B cell (primary cell): ENCODE measurements at regions not wholly inside any gene's neighbourhood (a gene's known extent, or its start where the extent isn't known, plus 50 kb on each side); places are given as distances from the start of the nearest gene placed in this dataset.

Experiments used
- ATAC-seq: fragments of 200-7000 bp; cut with Tn5 transposase; one replicate; pipeline ENCODE4 v1.10.0; 2021; ENCODE audit warnings: low read depth, mild to moderate bottlenecking, moderate number of reproducible peaks, moderate library complexity
- CTCF ChIA-PET: fragments of 350-600 bp; sonication (Branson Sonifier 250); formaldehyde crosslinking; loops from one replicate; lab custom pipeline; 2021; ENCODE audit warnings: antibody characterized with exemption, inconsistent platforms; lab: Charles Lee
- POLR2A ChIA-PET: fragments of 350-600 bp; sonication (Branson Sonifier 250); formaldehyde crosslinking; loops from one replicate; lab custom pipeline; 2021; ENCODE audit warnings: antibody characterized with exemption; lab: Charles Lee
- DNase-seq: peaks from one replicate; pipeline ENCODE4 v3.0.0; 2013
- H2AFZ ChIP-seq: 2 replicates; pipeline ENCODE4 v1.6.1; 2012; ENCODE audit warnings: mild to moderate bottlenecking, low read depth, low read length; ENCODE audit not compliant: insufficient read depth, poor library complexity, severe bottlenecking
- H3K27ac ChIP-seq, 2 donors: 1 replicate in 1 of 2; 2 replicates in 1 of 2; pipeline ENCODE4 v1.5.1; 2012 to 2013; ENCODE audit warnings: low read length in 2 of 2, mild to moderate bottlenecking in 2 of 2, moderate library complexity in 1 of 2
- H3K27me3 ChIP-seq, 4 experiments: fragments of 200-600 bp in 1 of 4; sonication (generic) in 1 of 4; replicated peaks in 1 of 4; 1 replicate in 2 of 4; 2 replicates in 2 of 4; pipeline versions ENCODE4 v1.6.1 to v1.7.0; 2013 to 2016; ENCODE audit warnings: low read length in 3 of 4, mild to moderate bottlenecking in 2 of 4, mixed read lengths in 1 of 4, moderate library complexity in 1 of 4; ENCODE audit not compliant: insufficient read depth in 4 of 4, control insufficient read depth in 3 of 4; ENCODE audit errors: control extremely low read depth in 1 of 4
- H3K36me3 ChIP-seq, 2 experiments: replicated peaks in 1 of 2; 1 replicate in 1 of 2; 2 replicates in 1 of 2; pipeline versions ENCODE4 v1.6.1 to v1.7.1; 2013; ENCODE audit warnings: low read length in 1 of 2; ENCODE audit not compliant: insufficient read depth in 2 of 2, control insufficient read depth in 1 of 2; ENCODE audit errors: control extremely low read depth in 1 of 2, extremely low read depth in 1 of 2
- H3K4me1 ChIP-seq, 2 donors: fragments of 200-600 bp in 1 of 2; sonication (generic) in 1 of 2; 1 replicate in 1 of 2; 2 replicates in 1 of 2; pipeline versions ENCODE4 v1.5.1 to v1.6.1; 2013 to 2017; ENCODE audit warnings: low read length in 2 of 2; ENCODE audit not compliant: control insufficient read depth in 2 of 2, insufficient read depth in 2 of 2
- H3K4me2 ChIP-seq: replicated peaks from 2 replicates; pipeline ENCODE3; 2012; ENCODE audit warnings: mild to moderate bottlenecking, low read depth, low read length; ENCODE audit not compliant: poor library complexity, severe bottlenecking
- H3K4me3 ChIP-seq, 5 experiments: fragments of 200-600 bp in 1 of 5; sonication (generic) in 1 of 5; 1 replicate in 3 of 5; 2 replicates in 2 of 5; pipeline versions ENCODE4 v1.5.1 to v1.7.0; 2011 to 2016; ENCODE audit warnings: low read length in 4 of 5, mild to moderate bottlenecking in 4 of 5, low read depth in 2 of 5, control low read depth in 1 of 5, moderate library complexity in 1 of 5; ENCODE audit not compliant: insufficient read depth in 1 of 5; ENCODE audit errors: control extremely low read depth in 1 of 5, extremely low read depth in 1 of 5
- H3K79me2 ChIP-seq: fragments of 200-600 bp; sonication (generic); one replicate; pipeline ENCODE4 v1.6.0; 2016; ENCODE audit warnings: low read length; ENCODE audit not compliant: control insufficient read depth, insufficient read depth
- H3K9ac ChIP-seq: fragments of 200-600 bp; sonication (generic); 2 replicates; pipeline ENCODE4 v1.6.1; 2017; ENCODE audit warnings: mild to moderate bottlenecking, low read length, moderate library complexity
- H3K9me3 ChIP-seq, 3 donors: one replicate each; pipeline versions ENCODE4 v1.6.1 to v1.7.1; 2013; ENCODE audit warnings: low read length in 2 of 3; ENCODE audit not compliant: control insufficient read depth in 2 of 3, insufficient read depth in 1 of 3; ENCODE audit errors: control extremely low read depth in 1 of 3
- H4K20me1 ChIP-seq: 2 replicates; pipeline ENCODE4 v1.6.0; 2012; ENCODE audit warnings: mild to moderate bottlenecking, low read length; ENCODE audit not compliant: insufficient read depth, control insufficient read depth, poor library complexity, severe bottlenecking
- H3K27ac Mint-ChIP-seq: one replicate; pipeline ENCODE4 v1.8.0; 2021; ENCODE audit warnings: mixed read lengths
- H3K27me3 Mint-ChIP-seq: one replicate; pipeline ENCODE4 v1.8.0; 2021; ENCODE audit warnings: mixed read lengths
- H3K4me1 Mint-ChIP-seq: one replicate; pipeline ENCODE4 v1.8.0; 2021; ENCODE audit warnings: mixed read lengths
- H3K4me3 Mint-ChIP-seq: one replicate; pipeline ENCODE4 v1.8.0; 2021; ENCODE audit warnings: mixed read lengths
- H3K9me3 Mint-ChIP-seq: one replicate; pipeline ENCODE4 v1.8.0; 2022; ENCODE audit warnings: mixed read lengths; ENCODE audit not compliant: insufficient read depth
- EZH2 ChIP-seq: IDR thresholded peaks from 2 replicates; pipeline ENCODE4 v1.6.1; 2012; ENCODE audit warnings: borderline replicate concordance, low read depth, mild to moderate bottlenecking, moderate library complexity, low read length; ENCODE audit not compliant: insufficient read depth, poor library complexity, severe bottlenecking
- WGBS: methylation state at CpG from one replicate; pipeline ENCODE4 v1.1.5; 2013; ENCODE audit warnings: missing lambda C conversion rate; ENCODE audit not compliant: insufficient coverage; 5-methylcytosine and 5-hydroxymethylcytosine counted together
- intact Hi-C: fragments of 100-400 bp; cut with micrococcal nuclease; formaldehyde crosslinking; loops from one replicate; pipeline ENCODE4 v1.10.0; 2022
- TF ChIP-seq, protein P1 (sequence below): fragments of 200-600 bp; IDR thresholded peaks from one replicate; pipeline ENCODE4 v1.8.0; 2022; ENCODE audit warnings: antibody characterized with exemption, mild to moderate bottlenecking

GRCh38 chr4:56123547-56123946 lies 174.8 kb downstream of the CEP135 start:
- Histone ChIP-seq H3K27me3 (no peaks in the 10 kb centered on the region), H4K20me1 (no peaks in the 10 kb centered on the region), H3K79me2 (no peaks in the 10 kb centered on the region), H3K4me3 (no peak overlapping the region), H3K27ac (no peak overlapping the region), H3K4me1 (no peaks in the 10 kb centered on the region), H2AFZ (no peak overlapping the region), H3K9ac (no peak overlapping the region), H3K4me2 (no peak overlapping the region), H3K9me3 (no peaks in the 10 kb centered on the region), H3K36me3 (no peaks in the 10 kb centered on the region)
- ATAC-seq (no peak), DNase-seq (no peak)
- H3K9me3 Mint-ChIP-seq, result no peaks in the 10 kb centered on the region
- no CpG with 5 or more reads among the region's 1 CpG for WGBS
- no peak for TF ChIP-seq EZH2
- no peak overlapping the region for H3K4me3 Mint-ChIP-seq
- H3K27me3 Mint-ChIP-seq, result peaks cover 4% of the 10 kb centered on the region
- no peaks in the 10 kb centered on the region for H3K4me1 Mint-ChIP-seq
- H3K27ac Mint-ChIP-seq, result no peak overlapping the region
- ChIA-PET POLR2A (no interaction called here), CTCF (no interaction called here)
- intact Hi-C loops, result no loop called here

DNA sequence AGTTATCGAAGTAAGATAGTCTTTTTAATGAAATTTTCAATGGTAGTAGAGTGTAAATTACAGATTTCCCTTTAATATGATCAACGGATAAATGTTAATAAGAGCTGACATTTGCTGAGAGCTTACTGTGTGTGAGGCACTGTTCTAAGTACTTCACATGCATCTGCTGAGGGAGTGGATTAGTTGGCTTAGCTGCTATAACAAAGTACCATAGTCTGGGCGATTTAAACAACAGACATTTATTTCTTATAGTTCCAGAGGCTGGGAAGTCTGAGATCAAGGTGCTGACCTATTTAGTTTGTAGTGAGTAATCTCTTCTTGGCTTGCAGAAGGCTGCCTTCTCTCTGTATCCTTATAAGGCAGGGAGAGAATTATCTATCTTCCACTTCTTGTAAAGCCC lies 174.3 kb downstream of the CEP135 start:
- Mint-ChIP-seq H3K4me1 (no peaks in the 10 kb centered on the region), H3K4me3 (no peak overlapping the region), H3K9me3 (no peaks in the 10 kb centered on the region), H3K27me3 (peaks cover 4% of the 10 kb centered on the region), H3K27ac (no peak overlapping the region)
- H3K4me2 ChIP-seq, result no peak overlapping the region
- H3K27me3 ChIP-seq, result no peaks in the 10 kb centered on the region
- no peak overlapping the region for H3K9ac ChIP-seq
- WGBS, result no CpG with 5 or more reads among the region's 3 CpGs
- intact Hi-C loops, result no loop called here
- ATAC-seq (no peak), DNase-seq (no peak)
- H3K36me3 ChIP-seq, result no peaks in the 10 kb centered on the region
- H3K79me2 ChIP-seq, result no peaks in the 10 kb centered on the region
- H3K4me1 ChIP-seq, result no peaks in the 10 kb centered on the region
- H3K9me3 ChIP-seq, result no peaks in the 10 kb centered on the region
- ChIA-PET CTCF (no interaction called here), POLR2A (no interaction called here)
- H4K20me1 ChIP-seq, result no peaks in the 10 kb centered on the region
- H3K4me3 ChIP-seq, result no peak overlapping the region
- TF ChIP-seq, protein P1, sequence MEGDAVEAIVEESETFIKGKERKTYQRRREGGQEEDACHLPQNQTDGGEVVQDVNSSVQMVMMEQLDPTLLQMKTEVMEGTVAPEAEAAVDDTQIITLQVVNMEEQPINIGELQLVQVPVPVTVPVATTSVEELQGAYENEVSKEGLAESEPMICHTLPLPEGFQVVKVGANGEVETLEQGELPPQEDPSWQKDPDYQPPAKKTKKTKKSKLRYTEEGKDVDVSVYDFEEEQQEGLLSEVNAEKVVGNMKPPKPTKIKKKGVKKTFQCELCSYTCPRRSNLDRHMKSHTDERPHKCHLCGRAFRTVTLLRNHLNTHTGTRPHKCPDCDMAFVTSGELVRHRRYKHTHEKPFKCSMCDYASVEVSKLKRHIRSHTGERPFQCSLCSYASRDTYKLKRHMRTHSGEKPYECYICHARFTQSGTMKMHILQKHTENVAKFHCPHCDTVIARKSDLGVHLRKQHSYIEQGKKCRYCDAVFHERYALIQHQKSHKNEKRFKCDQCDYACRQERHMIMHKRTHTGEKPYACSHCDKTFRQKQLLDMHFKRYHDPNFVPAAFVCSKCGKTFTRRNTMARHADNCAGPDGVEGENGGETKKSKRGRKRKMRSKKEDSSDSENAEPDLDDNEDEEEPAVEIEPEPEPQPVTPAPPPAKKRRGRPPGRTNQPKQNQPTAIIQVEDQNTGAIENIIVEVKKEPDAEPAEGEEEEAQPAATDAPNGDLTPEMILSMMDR, result no peak
- TF ChIP-seq EZH2, result no peak
- no peak overlapping the region for H2AFZ ChIP-seq
- H3K27ac ChIP-seq, result no peak overlapping the region
